ENCODE measurements at regions not wholly inside any gene's neighbourhood (a gene's known extent, or its start where the extent isn't known, plus 50 kb on each side); places are given as distances from the start of the nearest gene placed in this dataset.

- TF ChIP-seq CTCF (IDR thresholded peaks at IDR 0.05; ENCODE audit: extremely low read depth in 1 of 2, insufficient read depth in 1 of 2, low read depth in 1 of 2, low read length in 2 of 2), result no peak
- TF ChIP-seq POLR2A (IDR thresholded peaks at IDR 0.05; ENCODE audit: low read depth, low read length), result no peak
- no peak for TF ChIP-seq FOS (IDR thresholded peaks at IDR 0.05; ENCODE audit: borderline replicate concordance, insufficient read depth, low read length)
Measured at GRCh38 chr2:129641371-129641770, 338.1 kb upstream of the RAB6C start.
